ENCODE measurements at regions not wholly inside any gene's neighbourhood (a gene's known extent, or its start where the extent isn't known, plus 50 kb on each side); places are given as distances from the start of the nearest gene placed in this dataset.

DNA sequence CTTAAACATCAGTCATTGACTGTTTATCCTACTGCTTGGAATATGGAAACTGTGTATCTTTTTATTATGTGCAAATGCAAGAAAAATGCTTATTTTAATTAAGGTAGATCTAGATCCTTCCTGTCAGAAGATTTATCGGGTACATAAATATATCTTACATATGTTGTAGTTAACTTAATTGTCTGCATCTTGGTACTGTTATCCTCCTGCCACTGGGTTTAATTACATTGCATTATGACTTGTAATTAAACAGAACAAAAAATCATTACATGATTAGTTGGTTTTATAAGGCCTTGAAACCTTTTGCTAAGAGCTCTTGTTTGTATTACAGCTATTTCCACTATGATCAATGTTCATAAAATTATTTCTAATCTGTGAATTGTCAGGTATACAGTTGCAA is 211.2 kb downstream of the PTGER3 start:
- TF ChIP-seq CEBPB (IDR thresholded peaks at IDR 0.05) (no peak), YY1 (IDR thresholded peaks at IDR 0.05; ENCODE audit: low read depth) (no peak)
